PC-9 (cell line): ENCODE measurements at regions not wholly inside any gene's neighbourhood (a gene's known extent, or its start where the extent isn't known, plus 50 kb on each side); places are given as distances from the start of the nearest gene placed in this dataset.
"Not testable (repeated sequence)": the region's sequence is repeated elsewhere in the genome, so short reads cannot be mapped to it uniquely, and the experiment has no call there.

ENCODE experiments used
- CTCF ChIP-seq: fragments of 200-600 bp; sonication (generic); conservative IDR thresholded peaks from 2 replicates; pipeline ENCODE4 v1.6.1; 2017; ENCODE audit warnings: mixed run types, antibody characterized with exemption, mild to moderate bottlenecking, moderate library complexity
- EZH2 ChIP-seq: fragments of 200-600 bp; sonication (generic); IDR thresholded peaks from 2 replicates; pipeline ENCODE4 v1.8.0; 2017; ENCODE audit warnings: antibody characterized with exemption, low read depth

GRCh38 chr2:87524619-87525188, 223.2 kb upstream of the PLGLB2 start:
- not testable (repeated sequence) for TF ChIP-seq CTCF, EZH2
